H9 (cell line): ENCODE measurements at regions not wholly inside any gene's neighbourhood (a gene's known extent, or its start where the extent isn't known, plus 50 kb on each side); places are given as distances from the start of the nearest gene placed in this dataset.
A peak's percentile ranks its signal among the peaks of the same experiment; 100 is the strongest.

ENCODE experiments used
- DNase-seq: peaks from one replicate; pipeline ENCODE4 v3.0.0-alpha.2; 2017
- H2AFZ ChIP-seq: one replicate; pipeline ENCODE4 v1.6.1; 2013; ENCODE audit warnings: mild to moderate bottlenecking, low read length, control low read depth, moderate library complexity
- H2AK5ac ChIP-seq: 2 replicates; pipeline ENCODE4 v1.6.1; 2013; ENCODE audit warnings: low read length, control low read depth, mixed read lengths; ENCODE audit not compliant: insufficient read length
- H2BK120ac ChIP-seq: one replicate; pipeline ENCODE4 v1.6.1; 2013; ENCODE audit warnings: low read depth, mild to moderate bottlenecking, low read length, control low read depth, inconsistent platforms; ENCODE audit not compliant: poor library complexity, severe bottlenecking
- H2BK12ac ChIP-seq: 2 replicates; pipeline ENCODE4 v1.6.1; 2013; ENCODE audit warnings: low read length, control low read depth, mixed read lengths, low read depth; ENCODE audit not compliant: insufficient read length
- H2BK15ac ChIP-seq: 2 replicates; pipeline ENCODE4 v1.6.1; 2013; ENCODE audit warnings: low read depth, low read length, control low read depth
- H2BK20ac ChIP-seq: one replicate; pipeline ENCODE4 v1.6.1; 2013; ENCODE audit warnings: low read depth, mild to moderate bottlenecking, low read length, control low read depth, inconsistent platforms; ENCODE audit not compliant: poor library complexity, severe bottlenecking
- H2BK5ac ChIP-seq: 2 replicates; pipeline ENCODE4 v1.6.1; 2013; ENCODE audit warnings: low read length, control low read depth, mixed read lengths; ENCODE audit not compliant: insufficient read length
- H3K14ac ChIP-seq: 2 replicates; pipeline ENCODE4 v1.6.1; 2013; ENCODE audit warnings: low read length, control low read depth; ENCODE audit not compliant: insufficient read depth
- H3K18ac ChIP-seq: 2 replicates; pipeline ENCODE4 v1.6.1; 2013; ENCODE audit warnings: low read depth, mild to moderate bottlenecking, mixed read lengths, low read length, control low read depth; ENCODE audit not compliant: insufficient read length
- H3K23ac ChIP-seq: 2 replicates; pipeline ENCODE4 v1.6.1; 2013; ENCODE audit warnings: low read length, control low read depth, mixed read lengths, low read depth; ENCODE audit not compliant: insufficient read length
- H3K23me2 ChIP-seq: 2 replicates; pipeline ENCODE4 v1.6.1; 2013; ENCODE audit warnings: low read depth, mild to moderate bottlenecking, mixed read lengths, low read length, control low read depth; ENCODE audit not compliant: insufficient read length, poor library complexity, severe bottlenecking
- H3K27ac ChIP-seq: 2 replicates; pipeline ENCODE4 v1.5.1; 2013; ENCODE audit warnings: low read length, control low read depth, mixed read lengths, low read depth; ENCODE audit not compliant: insufficient read length
- H3K27me3 ChIP-seq: 2 replicates; pipeline ENCODE4 v1.6.1; 2013; ENCODE audit warnings: low read length, control low read depth, inconsistent platforms; ENCODE audit not compliant: insufficient read depth
- H3K4ac ChIP-seq: 2 replicates; pipeline ENCODE4 v1.6.1; 2013; ENCODE audit warnings: low read depth, mild to moderate bottlenecking, control low read depth, inconsistent platforms, low read length, moderate library complexity
- H3K4me1 ChIP-seq: 2 replicates; pipeline ENCODE4 v1.6.1; 2013; ENCODE audit warnings: low read length, control low read depth, inconsistent platforms; ENCODE audit not compliant: insufficient read depth
- H3K4me2 ChIP-seq: 2 replicates; pipeline ENCODE4 v1.6.1; 2013; ENCODE audit warnings: low read length, control low read depth, mixed read lengths; ENCODE audit not compliant: insufficient read length, insufficient read depth
- H3K56ac ChIP-seq: 2 replicates; pipeline ENCODE4 v1.6.1; 2013; ENCODE audit warnings: low read depth, mild to moderate bottlenecking, mixed read lengths, low read length, control low read depth; ENCODE audit not compliant: insufficient read length
- H3K79me1 ChIP-seq: 2 replicates; pipeline ENCODE4 v1.6.1; 2013; ENCODE audit warnings: low read depth, mild to moderate bottlenecking, moderate library complexity, low read length, control low read depth, inconsistent platforms; ENCODE audit not compliant: insufficient read depth, poor library complexity, severe bottlenecking
- H3K79me2 ChIP-seq: 2 replicates; pipeline ENCODE4 v1.6.1; 2013; ENCODE audit warnings: low read length, control low read depth, inconsistent platforms; ENCODE audit not compliant: insufficient read depth
- H3K9ac ChIP-seq: 2 replicates; pipeline ENCODE4 v1.6.1; 2013; ENCODE audit warnings: low read length, control low read depth, mixed read lengths; ENCODE audit not compliant: insufficient read length; ENCODE audit errors: extremely low read depth
- H3K9me3 ChIP-seq: one replicate; pipeline ENCODE4 v1.6.1; 2013; ENCODE audit warnings: low read depth, low read length, inconsistent platforms; ENCODE audit not compliant: control insufficient read depth
- H3T11ph ChIP-seq: one replicate; pipeline ENCODE4 v1.6.1; 2013; ENCODE audit warnings: mild to moderate bottlenecking, low read length, control low read depth, inconsistent platforms
- H4K20me1 ChIP-seq: one replicate; pipeline ENCODE4 v1.6.1; 2013; ENCODE audit not compliant: control insufficient read depth, insufficient read length, insufficient read depth
- H4K5ac ChIP-seq: 2 replicates; pipeline ENCODE4 v1.6.1; 2013; ENCODE audit warnings: low read depth, mild to moderate bottlenecking, mixed read lengths, low read length, control low read depth; ENCODE audit not compliant: insufficient read length
- H4K8ac ChIP-seq: replicated peaks from 2 replicates; pipeline ENCODE4 v1.6.1; 2013; ENCODE audit warnings: low read length, control low read depth, mixed read lengths, low read depth; ENCODE audit not compliant: insufficient read length
- H4K91ac ChIP-seq: 2 replicates; pipeline ENCODE4 v1.6.1; 2013; ENCODE audit warnings: low read depth, mild to moderate bottlenecking, moderate library complexity, mixed read lengths, low read length, control low read depth; ENCODE audit not compliant: insufficient read length
- H3K27ac Mint-ChIP-seq, 3 experiments: 2 replicates in 2 of 3; 3 replicates in 1 of 3; pipeline ENCODE4 v1.8.0; 2020 to 2021; ENCODE audit warnings: mixed read lengths in 3 of 3, mild to moderate bottlenecking in 1 of 3, moderate library complexity in 1 of 3
- H3K27me3 Mint-ChIP-seq: 2 replicates; pipeline ENCODE4 v1.8.0; 2021; ENCODE audit warnings: low read depth, mild to moderate bottlenecking, moderate library complexity, mixed read lengths
- H3K36me3 Mint-ChIP-seq, 3 experiments: 2 replicates in 2 of 3; 3 replicates in 1 of 3; pipeline ENCODE4 v1.8.0; 2020 to 2021; ENCODE audit warnings: low read depth in 3 of 3, mixed read lengths in 3 of 3; ENCODE audit not compliant: insufficient read depth in 1 of 3
- H3K4me1 Mint-ChIP-seq, 2 experiments: 2 replicates each; pipeline ENCODE4 v1.8.0; 2020; ENCODE audit warnings: mixed read lengths in 2 of 2
- H3K4me3 Mint-ChIP-seq, 2 experiments: 2 replicates in 1 of 2; 3 replicates in 1 of 2; pipeline ENCODE4 v1.8.0; 2020 to 2021; ENCODE audit warnings: mild to moderate bottlenecking in 2 of 2, mixed read lengths in 2 of 2, moderate library complexity in 1 of 2
- H3K9me3 Mint-ChIP-seq, 2 experiments: 2 replicates in 1 of 2; 3 replicates in 1 of 2; pipeline ENCODE4 v1.8.0; 2020; ENCODE audit warnings: mild to moderate bottlenecking in 2 of 2, mixed read lengths in 2 of 2, moderate library complexity in 1 of 2
- WGBS: extraction: QIAGEN DNeasy Blood & Tissue Kit; methylation state at CpG from one replicate; pipeline ENCODE4 v1.1.7; 2013; ENCODE audit warnings: missing lambda C conversion rate, low lambda C conversion rate, mixed read lengths; ENCODE audit not compliant: insufficient read length; ENCODE audit errors: extremely low coverage; 5-methylcytosine and 5-hydroxymethylcytosine counted together
- TF ChIP-seq, protein P1 (sequence below): fragments of 200-600 bp; sonication (generic); conservative IDR thresholded peaks from 3 replicates; pipeline ENCODE4 v1.8.0; 2021; ENCODE audit warnings: antibody characterized with exemption, mild to moderate bottlenecking

GRCh38 chr7:25391295-25391861 is 163.1 kb upstream of the NPVF start:
- Histone ChIP-seq H3K23me2 (no peaks in the 10 kb centered on the region), H4K91ac (no peak overlapping the region), H3K18ac (no peak overlapping the region), H4K8ac (no peak overlapping the region), H3K79me1 (no peaks in the 10 kb centered on the region), H2BK120ac (no peak overlapping the region), H2BK20ac (no peak overlapping the region), H4K20me1 (no peaks in the 10 kb centered on the region), H4K5ac (no peak overlapping the region), H2AK5ac (no peak overlapping the region), H3K9me3 (no peaks in the 10 kb centered on the region), H2BK12ac (no peak overlapping the region), H3K27ac (no peak overlapping the region), H3K9ac (no peak overlapping the region), H3K27me3 (no peaks in the 10 kb centered on the region), H3K79me2 (no peaks in the 10 kb centered on the region), H3K4ac (no peak overlapping the region), H3K4me1 (0 out of 2 replicates have a peak, but pooled peaks cover 4% of the 10 kb centered on the region), H3K14ac (no peak overlapping the region), H2AFZ (no peak overlapping the region), H2BK5ac (no peak overlapping the region), H2BK15ac (no peak overlapping the region), H3K23ac (no peak overlapping the region), H3K56ac (no peak overlapping the region), H3T11ph (no peak overlapping the region), H3K4me2 (no peak overlapping the region)
- Mint-ChIP-seq H3K27me3 (peaks cover 6% of the 10 kb centered on the region), H3K4me1 (peaks cover 5 to 7% of the 10 kb centered on the region in 2 experiments; a peak in 1 of 4 replicates), H3K36me3 (no peaks in the 10 kb centered on the region), H3K4me3 (no peak overlapping the region), H3K27ac (no peak overlapping the region), H3K9me3 (no peaks in the 10 kb centered on the region; a peak in 1 of 5 replicates)
- no peak for DNase-seq
- WGBS, result no CpG with 5 or more reads among the region's 5 CpGs
- TF ChIP-seq, protein P1, sequence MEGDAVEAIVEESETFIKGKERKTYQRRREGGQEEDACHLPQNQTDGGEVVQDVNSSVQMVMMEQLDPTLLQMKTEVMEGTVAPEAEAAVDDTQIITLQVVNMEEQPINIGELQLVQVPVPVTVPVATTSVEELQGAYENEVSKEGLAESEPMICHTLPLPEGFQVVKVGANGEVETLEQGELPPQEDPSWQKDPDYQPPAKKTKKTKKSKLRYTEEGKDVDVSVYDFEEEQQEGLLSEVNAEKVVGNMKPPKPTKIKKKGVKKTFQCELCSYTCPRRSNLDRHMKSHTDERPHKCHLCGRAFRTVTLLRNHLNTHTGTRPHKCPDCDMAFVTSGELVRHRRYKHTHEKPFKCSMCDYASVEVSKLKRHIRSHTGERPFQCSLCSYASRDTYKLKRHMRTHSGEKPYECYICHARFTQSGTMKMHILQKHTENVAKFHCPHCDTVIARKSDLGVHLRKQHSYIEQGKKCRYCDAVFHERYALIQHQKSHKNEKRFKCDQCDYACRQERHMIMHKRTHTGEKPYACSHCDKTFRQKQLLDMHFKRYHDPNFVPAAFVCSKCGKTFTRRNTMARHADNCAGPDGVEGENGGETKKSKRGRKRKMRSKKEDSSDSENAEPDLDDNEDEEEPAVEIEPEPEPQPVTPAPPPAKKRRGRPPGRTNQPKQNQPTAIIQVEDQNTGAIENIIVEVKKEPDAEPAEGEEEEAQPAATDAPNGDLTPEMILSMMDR, result peak; percentile 57; the same call in 2 of the 3 replicates
